ENCODE measurements at regions not wholly inside any gene's neighbourhood (a gene's known extent, or its start where the extent isn't known, plus 50 kb on each side); places are given as distances from the start of the nearest gene placed in this dataset.
A peak's percentile ranks its signal among the peaks of the same experiment; 100 is the strongest.

- intact Hi-C loops (cut with DNase I) = no loop called here
- no peaks in the 10 kb centered on the region for H3K4me1 ChIP-seq (ENCODE audit: control insufficient read depth in 2 of 3, insufficient read depth in 2 of 3, low read depth in 1 of 3, low read length in 3 of 3)
- no peak overlapping the region for H3K4me3 ChIP-seq (ENCODE audit: low read length in 3 of 3)
- DNase-seq (peak in 3 of 5 donors; percentile 1 to 24 (median 23)), FAIRE-seq (no peak)
- TF ChIP-seq, protein P1, sequence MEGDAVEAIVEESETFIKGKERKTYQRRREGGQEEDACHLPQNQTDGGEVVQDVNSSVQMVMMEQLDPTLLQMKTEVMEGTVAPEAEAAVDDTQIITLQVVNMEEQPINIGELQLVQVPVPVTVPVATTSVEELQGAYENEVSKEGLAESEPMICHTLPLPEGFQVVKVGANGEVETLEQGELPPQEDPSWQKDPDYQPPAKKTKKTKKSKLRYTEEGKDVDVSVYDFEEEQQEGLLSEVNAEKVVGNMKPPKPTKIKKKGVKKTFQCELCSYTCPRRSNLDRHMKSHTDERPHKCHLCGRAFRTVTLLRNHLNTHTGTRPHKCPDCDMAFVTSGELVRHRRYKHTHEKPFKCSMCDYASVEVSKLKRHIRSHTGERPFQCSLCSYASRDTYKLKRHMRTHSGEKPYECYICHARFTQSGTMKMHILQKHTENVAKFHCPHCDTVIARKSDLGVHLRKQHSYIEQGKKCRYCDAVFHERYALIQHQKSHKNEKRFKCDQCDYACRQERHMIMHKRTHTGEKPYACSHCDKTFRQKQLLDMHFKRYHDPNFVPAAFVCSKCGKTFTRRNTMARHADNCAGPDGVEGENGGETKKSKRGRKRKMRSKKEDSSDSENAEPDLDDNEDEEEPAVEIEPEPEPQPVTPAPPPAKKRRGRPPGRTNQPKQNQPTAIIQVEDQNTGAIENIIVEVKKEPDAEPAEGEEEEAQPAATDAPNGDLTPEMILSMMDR (IDR thresholded peaks at IDR 0.05; ENCODE audit: borderline replicate concordance, extremely low read depth, insufficient read depth) = no peak
- no peaks in the 10 kb centered on the region for H3K27me3 ChIP-seq (ENCODE audit: control insufficient read depth, insufficient read depth, low read length)
- no peak overlapping the region for H3K27ac ChIP-seq (ENCODE audit: low read depth in 2 of 2, low read length in 2 of 2)
- no peak overlapping the region for H3K9ac ChIP-seq (ENCODE audit: low read length in 3 of 3)
- no peaks in the 10 kb centered on the region for H3K36me3 ChIP-seq (ENCODE audit: control insufficient read depth in 2 of 3, insufficient read depth in 3 of 3, low read length in 3 of 3)
- H3K9me3 ChIP-seq (ENCODE audit: control insufficient read depth in 2 of 3, insufficient read depth in 1 of 3, low read length in 3 of 3) = no peaks in the 10 kb centered on the region
These were observed 50.2 kb upstream of the LRP8 start for GRCh38 chr1:53378061-53378460.

DNA sequence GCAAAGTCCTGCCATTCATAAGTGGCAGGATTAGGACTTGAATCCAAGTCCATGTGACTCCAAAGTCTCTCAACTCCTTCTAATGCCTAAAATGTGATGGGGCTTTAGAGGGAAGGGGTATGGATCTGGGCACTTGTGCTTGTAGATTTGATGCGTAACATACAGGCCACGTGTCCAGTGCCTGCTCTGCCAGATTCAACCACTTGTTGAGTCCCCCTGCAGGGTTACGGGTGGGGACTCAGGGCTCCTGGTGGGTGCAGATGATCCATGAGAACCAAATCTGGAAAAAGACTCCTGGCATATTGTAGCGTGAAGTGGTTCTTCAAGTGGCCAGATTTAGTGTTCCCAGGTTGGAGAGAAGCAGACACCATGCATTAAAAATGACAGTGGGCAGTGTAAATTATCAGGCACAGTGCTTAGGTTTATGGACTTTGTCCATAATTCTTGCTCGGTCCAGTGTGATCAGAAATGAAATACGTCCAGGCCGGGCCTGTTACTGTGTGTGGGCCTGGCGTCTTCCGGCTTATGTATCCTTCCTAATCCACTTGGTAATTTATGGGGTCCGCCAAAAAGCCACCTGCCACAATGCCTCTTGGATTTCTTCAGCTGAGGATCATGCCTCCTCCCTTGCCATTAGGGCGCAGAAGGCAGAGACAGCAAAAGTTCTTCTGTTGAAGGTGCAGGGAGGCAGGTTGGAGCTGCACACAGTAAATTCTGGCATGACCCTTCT is 51.2 kb upstream of the LRP8 start:
- FAIRE-seq = no peak
- Histone ChIP-seq H3K36me3 (ENCODE audit: control insufficient read depth in 2 of 3, insufficient read depth in 3 of 3, low read length in 3 of 3) (no peaks in the 10 kb centered on the region), H3K4me1 (ENCODE audit: control insufficient read depth in 2 of 3, insufficient read depth in 2 of 3, low read depth in 1 of 3, low read length in 3 of 3) (no peaks in the 10 kb centered on the region), H3K27me3 (ENCODE audit: control insufficient read depth, insufficient read depth, low read length) (no peaks in the 10 kb centered on the region), H3K9me3 (ENCODE audit: control insufficient read depth in 2 of 3, insufficient read depth in 1 of 3, low read length in 3 of 3) (no peaks in the 10 kb centered on the region), H3K27ac (ENCODE audit: low read depth in 2 of 2, low read length in 2 of 2) (no peak overlapping the region), H3K4me3 (ENCODE audit: low read length in 3 of 3) (no peak overlapping the region), H3K9ac (ENCODE audit: low read length in 3 of 3) (no peak overlapping the region)
- peak; percentile 8 to 89 (median 82) for DNase-seq
- intact Hi-C loops (cut with DNase I) = no loop called here
- TF ChIP-seq, protein P1 (IDR thresholded peaks at IDR 0.05; ENCODE audit: borderline replicate concordance, extremely low read depth, insufficient read depth) = no peak

GRCh38 chr1:53379662-53380002 is 51.8 kb upstream of the LRP8 start:
- no peak overlapping the region for H3K27ac ChIP-seq (ENCODE audit: low read depth in 2 of 2, low read length in 2 of 2)
- TF ChIP-seq, protein P1 (IDR thresholded peaks at IDR 0.05; ENCODE audit: borderline replicate concordance, extremely low read depth, insufficient read depth) = no peak
- no peaks in the 10 kb centered on the region for H3K36me3 ChIP-seq (ENCODE audit: control insufficient read depth in 2 of 3, insufficient read depth in 3 of 3, low read length in 3 of 3)
- H3K9ac ChIP-seq (ENCODE audit: low read length in 3 of 3) = no peak overlapping the region
- intact Hi-C loops (cut with DNase I) = no loop called here
- no peaks in the 10 kb centered on the region for H3K4me1 ChIP-seq (ENCODE audit: control insufficient read depth in 2 of 3, insufficient read depth in 2 of 3, low read depth in 1 of 3, low read length in 3 of 3)
- no peaks in the 10 kb centered on the region for H3K9me3 ChIP-seq (ENCODE audit: control insufficient read depth in 2 of 3, insufficient read depth in 1 of 3, low read length in 3 of 3)
- no peaks in the 10 kb centered on the region for H3K27me3 ChIP-seq (ENCODE audit: control insufficient read depth, insufficient read depth, low read length)
- H3K4me3 ChIP-seq (ENCODE audit: low read length in 3 of 3) = no peak overlapping the region
- FAIRE-seq (no peak), DNase-seq (peak in 1 of 5 donors; percentile 12)

DNA sequence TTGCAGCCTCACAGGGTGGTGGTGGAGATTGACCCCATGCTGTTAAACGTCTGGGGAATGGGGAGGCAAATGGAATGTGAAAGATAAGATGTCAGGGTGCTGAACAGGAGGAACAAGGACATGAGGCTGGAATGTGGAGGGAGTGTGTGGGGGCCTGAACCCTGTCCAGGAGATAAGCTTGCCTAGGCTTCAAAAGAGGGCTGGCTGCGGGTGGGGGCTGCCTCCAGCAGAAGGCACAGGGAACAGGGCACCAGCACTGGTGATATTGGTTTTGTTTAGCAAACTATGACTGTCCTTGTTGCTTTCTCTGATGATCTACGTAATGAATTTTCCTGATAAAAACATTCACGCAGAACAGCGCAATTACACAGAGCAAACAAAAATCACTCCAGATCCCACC is 52.4 kb upstream of the LRP8 start:
- DNase-seq (peak in 2 of 5 donors; percentile 11 to 23), FAIRE-seq (no peak)
- Histone ChIP-seq H3K9me3 (ENCODE audit: control insufficient read depth in 2 of 3, insufficient read depth in 1 of 3, low read length in 3 of 3) (no peaks in the 10 kb centered on the region), H3K4me3 (ENCODE audit: low read length in 3 of 3) (no peak overlapping the region), H3K4me1 (ENCODE audit: control insufficient read depth in 2 of 3, insufficient read depth in 2 of 3, low read depth in 1 of 3, low read length in 3 of 3) (no peaks in the 10 kb centered on the region), H3K27me3 (ENCODE audit: control insufficient read depth, insufficient read depth, low read length) (no peaks in the 10 kb centered on the region), H3K36me3 (ENCODE audit: control insufficient read depth in 2 of 3, insufficient read depth in 3 of 3, low read length in 3 of 3) (no peaks in the 10 kb centered on the region), H3K27ac (ENCODE audit: low read depth in 2 of 2, low read length in 2 of 2) (no peak overlapping the region), H3K9ac (ENCODE audit: low read length in 3 of 3) (no peak overlapping the region)
- intact Hi-C loops (cut with DNase I) = no loop called here
- TF ChIP-seq, protein P1 (IDR thresholded peaks at IDR 0.05; ENCODE audit: borderline replicate concordance, extremely low read depth, insufficient read depth) = no peak
